ENCODE measurements at regions not wholly inside any gene's neighbourhood (a gene's known extent, or its start where the extent isn't known, plus 50 kb on each side); places are given as distances from the start of the nearest gene placed in this dataset.

GRCh38 chr7:93011351-93012294 is 106.2 kb downstream of the SAMD9 start:
- DNase-seq (ENCODE audit: low read depth), result peak; percentile 93
- no peak for TF ChIP-seq CTCF (IDR thresholded peaks at IDR 0.05; ENCODE audit: control insufficient read depth, insufficient read depth, low read depth, low read length, missing control alignments)
- H3K4me3 ChIP-seq (ENCODE audit: control insufficient read depth, low read depth, low read length), result no peak overlapping the region

GRCh38 chr7:93008833-93009232 is 108.9 kb downstream of the SAMD9 start:
- TF ChIP-seq CTCF (IDR thresholded peaks at IDR 0.05; ENCODE audit: control insufficient read depth, insufficient read depth, low read depth, low read length, missing control alignments), result no peak
- no peak for DNase-seq (ENCODE audit: low read depth)
- H3K4me3 ChIP-seq (ENCODE audit: control insufficient read depth, low read depth, low read length), result no peak overlapping the region

- H3K4me3 ChIP-seq (ENCODE audit: control insufficient read depth, low read depth, low read length), result no peak overlapping the region
- DNase-seq (ENCODE audit: low read depth), result no peak
- no peak for TF ChIP-seq CTCF (IDR thresholded peaks at IDR 0.05; ENCODE audit: control insufficient read depth, insufficient read depth, low read depth, low read length, missing control alignments)
Measured at GRCh38 chr7:93006480-93007095, 111.2 kb downstream of the SAMD9 start.

- H3K4me3 ChIP-seq (ENCODE audit: control insufficient read depth, low read depth, low read length), result no peak overlapping the region
- no peak for DNase-seq (ENCODE audit: low read depth)
- TF ChIP-seq CTCF (IDR thresholded peaks at IDR 0.05; ENCODE audit: control insufficient read depth, insufficient read depth, low read depth, low read length, missing control alignments), result no peak
Measured at GRCh38 chr7:93004906-93005305, 112.9 kb downstream of the SAMD9 start.

- no peak for DNase-seq (ENCODE audit: low read depth)
- TF ChIP-seq CTCF (IDR thresholded peaks at IDR 0.05; ENCODE audit: control insufficient read depth, insufficient read depth, low read depth, low read length, missing control alignments), result no peak
- H3K4me3 ChIP-seq (ENCODE audit: control insufficient read depth, low read depth, low read length), result no peak overlapping the region
Measured at GRCh38 chr7:92997719-92998118, 120.1 kb downstream of the SAMD9 start.

GRCh38 chr7:92997152-92997551 is 120.6 kb downstream of the SAMD9 start:
- no peak for TF ChIP-seq CTCF (IDR thresholded peaks at IDR 0.05; ENCODE audit: control insufficient read depth, insufficient read depth, low read depth, low read length, missing control alignments)
- no peak overlapping the region for H3K4me3 ChIP-seq (ENCODE audit: control insufficient read depth, low read depth, low read length)
- DNase-seq (ENCODE audit: low read depth), result no peak
